ENCODE measurements at regions not wholly inside any gene's neighbourhood (a gene's known extent, or its start where the extent isn't known, plus 50 kb on each side); places are given as distances from the start of the nearest gene placed in this dataset.
A peak's percentile ranks its signal among the peaks of the same experiment; 100 is the strongest.

GRCh38 chr12:93288626-93289025 is 89.1 kb upstream of the NUDT4 start:
- H3K9me3 ChIP-seq (replicated peaks) = no peaks in the 10 kb centered on the region
- H3K27ac ChIP-seq (replicated peaks) = peak overlapping the region; percentile 5
- intact Hi-C loops (cut with micrococcal nuclease) = no loop called here
- H3K4me1 ChIP-seq = peaks cover 4% of the 10 kb centered on the region
- H3K27me3 ChIP-seq (ENCODE audit: low read depth) = no peaks in the 10 kb centered on the region
- H3K36me3 ChIP-seq = no peaks in the 10 kb centered on the region
- TF ChIP-seq CTCF (IDR thresholded peaks at IDR 0.05; ENCODE audit: borderline replicate concordance) = no peak
- no peak overlapping the region for H3K4me3 ChIP-seq
- DNase-seq = no peak

- DNase-seq = no peak
- intact Hi-C loops (cut with micrococcal nuclease) = no loop called here
- H3K27me3 ChIP-seq (ENCODE audit: low read depth) = no peaks in the 10 kb centered on the region
- H3K4me3 ChIP-seq = no peak overlapping the region
- H3K4me1 ChIP-seq = peaks cover 4% of the 10 kb centered on the region
- TF ChIP-seq CTCF (IDR thresholded peaks at IDR 0.05; ENCODE audit: borderline replicate concordance) = no peak
- no peak overlapping the region for H3K27ac ChIP-seq (replicated peaks)
- no peaks in the 10 kb centered on the region for H3K36me3 ChIP-seq
- H3K9me3 ChIP-seq (replicated peaks) = no peaks in the 10 kb centered on the region
These were observed 87.3 kb upstream of the NUDT4 start for GRCh38 chr12:93290391-93290790.

- H3K27ac ChIP-seq (replicated peaks) = no peak overlapping the region
- no peaks in the 10 kb centered on the region for H3K27me3 ChIP-seq (ENCODE audit: low read depth)
- intact Hi-C loops (cut with micrococcal nuclease) = no loop called here
- no peaks in the 10 kb centered on the region for H3K9me3 ChIP-seq (replicated peaks)
- no peaks in the 10 kb centered on the region for H3K36me3 ChIP-seq
- no peak for DNase-seq
- H3K4me3 ChIP-seq = no peak overlapping the region
- peaks cover 4% of the 10 kb centered on the region for H3K4me1 ChIP-seq
- no peak for TF ChIP-seq CTCF (IDR thresholded peaks at IDR 0.05; ENCODE audit: borderline replicate concordance)
These were observed 85.5 kb upstream of the NUDT4 start for GRCh38 chr12:93292213-93292612.

GRCh38 chr12:93292731-93293566 is 84.8 kb upstream of the NUDT4 start:
- Histone ChIP-seq H3K36me3 (no peaks in the 10 kb centered on the region), H3K4me1 (peaks cover 4% of the 10 kb centered on the region), H3K27ac (replicated peaks) (peak overlapping the region; percentile 27), H3K9me3 (replicated peaks) (no peaks in the 10 kb centered on the region), H3K27me3 (ENCODE audit: low read depth) (no peaks in the 10 kb centered on the region), H3K4me3 (no peak overlapping the region)
- DNase-seq = no peak
- TF ChIP-seq CTCF (IDR thresholded peaks at IDR 0.05; ENCODE audit: borderline replicate concordance) = no peak
- intact Hi-C loops (cut with micrococcal nuclease) = no loop called here

DNA sequence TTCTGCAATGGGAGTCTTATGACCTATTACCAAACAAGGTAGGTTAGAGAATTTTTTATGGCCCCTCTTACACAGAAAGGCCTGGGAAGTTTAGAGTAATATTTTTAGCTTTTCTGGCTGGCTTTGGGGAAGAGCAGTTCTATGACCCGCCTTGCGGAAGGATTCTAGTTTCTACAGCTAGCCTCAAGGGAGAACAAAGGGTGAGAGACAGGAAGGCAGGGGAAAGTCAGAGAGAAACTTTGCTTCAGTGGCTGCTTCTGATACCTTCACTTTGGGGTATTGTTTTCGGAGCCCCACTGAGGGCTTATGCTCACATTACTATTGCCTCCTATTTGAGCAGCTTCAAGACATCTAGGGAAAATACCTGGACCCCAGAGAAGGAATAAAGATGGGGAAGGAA is 80.7 kb upstream of the NUDT4 start:
- Histone ChIP-seq H3K27me3 (ENCODE audit: low read depth) (no peaks in the 10 kb centered on the region), H3K9me3 (replicated peaks) (no peaks in the 10 kb centered on the region), H3K36me3 (no peaks in the 10 kb centered on the region), H3K4me1 (peaks cover 37% of the 10 kb centered on the region), H3K27ac (replicated peaks) (peak overlapping the region; percentile 73), H3K4me3 (no peak overlapping the region)
- DNase-seq = no peak
- intact Hi-C loops (cut with micrococcal nuclease) = no loop called here
- no peak for TF ChIP-seq CTCF (IDR thresholded peaks at IDR 0.05; ENCODE audit: borderline replicate concordance)
